ENCODE measurements at regions not wholly inside any gene's neighbourhood (a gene's known extent, or its start where the extent isn't known, plus 50 kb on each side); places are given as distances from the start of the nearest gene placed in this dataset.

DNA sequence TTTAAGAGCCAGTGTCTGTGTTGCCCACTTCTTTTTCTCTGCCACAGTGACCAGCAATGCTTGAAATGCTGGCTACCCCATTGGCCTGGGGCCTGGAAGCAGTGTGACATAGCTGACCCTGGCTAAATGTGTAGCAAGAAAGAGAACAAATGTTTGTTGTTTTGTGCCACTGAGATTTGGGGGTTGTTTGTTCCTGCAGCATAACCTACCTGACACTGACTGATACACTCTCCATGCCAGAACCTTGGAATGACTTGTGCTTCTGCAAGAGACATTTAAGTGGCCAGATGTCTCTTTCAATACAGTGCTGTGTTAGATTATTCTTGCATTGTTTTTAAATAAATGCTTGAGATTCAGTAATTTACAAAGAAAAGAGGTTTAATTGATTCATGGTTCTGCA, 411.5 kb downstream of the TYW1 start:
- DNase-seq: no peak
- Histone ChIP-seq H3K4me1 (ENCODE audit: control extremely low read depth in 1 of 4, control insufficient read depth in 4 of 4, insufficient read depth in 4 of 4, low read length in 3 of 4) (no peaks in the 10 kb centered on the region), H3K9me3 (ENCODE audit: control extremely low read depth in 1 of 5, control insufficient read depth in 4 of 5, insufficient read depth in 2 of 5, low read depth in 1 of 5, low read length in 4 of 5) (peaks cover 0 to 6% (median 0%) of the 10 kb centered on the region in 5 experiments), H3K36me3 (ENCODE audit: control insufficient read depth in 4 of 4, insufficient read depth in 4 of 4, low read length in 3 of 4) (no peaks in the 10 kb centered on the region), H3K4me3 (ENCODE audit: control insufficient read depth in 1 of 7, extremely low read depth in 1 of 7, insufficient read depth in 4 of 7, low read depth in 2 of 7, low read length in 6 of 7) (no peak overlapping the region), H3K27me3 (replicated peaks in 2 of 5; ENCODE audit: control insufficient read depth in 4 of 5, insufficient read depth in 5 of 5, low read length in 4 of 5) (no peaks in the 10 kb centered on the region), H3K27ac (ENCODE audit: insufficient read depth in 1 of 2, low read depth in 1 of 2, low read length in 2 of 2, poor library complexity in 1 of 2, severe bottlenecking in 2 of 2) (no peak overlapping the region)
- ChIA-PET POLR2A (interaction anchor here (0.6 kb wide), 1 partner anchor 29 kb away, joined by 3 read pairs; no protein-coding TSS in a partner anchor), CTCF (no interaction called here)

DNA sequence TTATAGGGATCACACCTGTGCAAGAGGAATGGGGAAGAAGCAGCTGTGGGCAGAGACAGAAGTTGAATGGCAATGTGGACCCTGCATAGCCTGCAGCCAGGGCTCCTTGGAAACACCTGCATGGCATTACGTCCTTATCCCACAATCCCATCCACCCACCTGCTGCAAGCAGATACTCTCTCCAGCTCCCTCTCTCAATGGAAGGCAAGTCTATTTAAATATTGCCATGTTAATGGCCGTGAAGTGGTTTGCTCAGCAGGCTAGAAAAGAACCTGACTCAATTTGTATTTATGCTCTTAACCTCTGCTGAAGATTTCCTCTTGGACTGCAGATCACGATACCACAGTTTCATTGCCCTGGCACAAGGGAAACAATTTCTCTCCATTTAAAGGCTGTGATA, 417.0 kb downstream of the TYW1 start:
- peaks cover 0 to 13% (median 0%) of the 10 kb centered on the region in 5 experiments for H3K9me3 ChIP-seq (ENCODE audit: control extremely low read depth in 1 of 5, control insufficient read depth in 4 of 5, insufficient read depth in 2 of 5, low read depth in 1 of 5, low read length in 4 of 5)
- CTCF ChIA-PET: no interaction called here
- no peak overlapping the region for H3K4me3 ChIP-seq (ENCODE audit: control insufficient read depth in 1 of 7, extremely low read depth in 1 of 7, insufficient read depth in 4 of 7, low read depth in 2 of 7, low read length in 6 of 7)
- 75% methylated on average over 2 of the region's 3 CpGs for WGBS (ENCODE audit: insufficient coverage)
- POLR2A ChIA-PET: no interaction called here
- H3K27ac ChIP-seq (ENCODE audit: insufficient read depth in 1 of 2, low read depth in 1 of 2, low read length in 2 of 2, poor library complexity in 1 of 2, severe bottlenecking in 2 of 2): no peak overlapping the region
- H3K27me3 ChIP-seq (replicated peaks in 2 of 5; ENCODE audit: control insufficient read depth in 4 of 5, insufficient read depth in 5 of 5, low read length in 4 of 5): peaks cover 0 to 2% (median 0%) of the 10 kb centered on the region in 5 experiments
- no peak for DNase-seq
- no peaks in the 10 kb centered on the region for H3K4me1 ChIP-seq (ENCODE audit: control extremely low read depth in 1 of 4, control insufficient read depth in 4 of 4, insufficient read depth in 4 of 4, low read length in 3 of 4)
- H3K36me3 ChIP-seq (ENCODE audit: control insufficient read depth in 4 of 4, insufficient read depth in 4 of 4, low read length in 3 of 4): no peaks in the 10 kb centered on the region

DNA sequence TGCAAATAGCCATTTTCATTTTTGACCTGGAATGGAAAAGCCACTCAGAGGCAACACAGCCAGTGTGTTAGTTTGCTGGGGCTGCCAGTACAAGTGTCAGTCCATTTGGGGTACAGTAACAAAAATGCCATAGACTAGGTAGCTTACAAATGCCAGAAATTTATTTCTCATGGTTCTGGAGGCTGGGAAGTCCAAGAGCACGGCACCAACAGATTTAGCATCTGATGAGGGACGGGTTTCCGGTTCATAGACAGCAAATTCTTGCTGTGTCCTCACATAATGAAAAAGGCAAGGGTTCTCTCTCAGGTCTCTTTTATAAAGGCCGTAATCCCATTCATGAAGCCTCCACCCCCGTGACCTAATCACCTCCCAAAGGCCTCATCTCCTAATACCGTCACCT, 418.2 kb downstream of the TYW1 start:
- CTCF ChIA-PET: no interaction called here
- Histone ChIP-seq H3K27me3 (replicated peaks in 2 of 5; ENCODE audit: control insufficient read depth in 4 of 5, insufficient read depth in 5 of 5, low read length in 4 of 5) (peaks cover 0 to 2% (median 0%) of the 10 kb centered on the region in 5 experiments), H3K4me3 (ENCODE audit: control insufficient read depth in 1 of 7, extremely low read depth in 1 of 7, insufficient read depth in 4 of 7, low read depth in 2 of 7, low read length in 6 of 7) (no peak overlapping the region), H3K27ac (ENCODE audit: insufficient read depth in 1 of 2, low read depth in 1 of 2, low read length in 2 of 2, poor library complexity in 1 of 2, severe bottlenecking in 2 of 2) (no peak overlapping the region), H3K9me3 (ENCODE audit: control extremely low read depth in 1 of 5, control insufficient read depth in 4 of 5, insufficient read depth in 2 of 5, low read depth in 1 of 5, low read length in 4 of 5) (peaks cover 0 to 13% (median 0%) of the 10 kb centered on the region in 5 experiments), H3K36me3 (ENCODE audit: control insufficient read depth in 4 of 4, insufficient read depth in 4 of 4, low read length in 3 of 4) (no peaks in the 10 kb centered on the region), H3K4me1 (ENCODE audit: control extremely low read depth in 1 of 4, control insufficient read depth in 4 of 4, insufficient read depth in 4 of 4, low read length in 3 of 4) (no peaks in the 10 kb centered on the region)
- POLR2A ChIA-PET: no interaction called here
- no peak for DNase-seq
- WGBS (ENCODE audit: insufficient coverage): 100% methylated on average over 6 of the region's 6 CpGs

DNA sequence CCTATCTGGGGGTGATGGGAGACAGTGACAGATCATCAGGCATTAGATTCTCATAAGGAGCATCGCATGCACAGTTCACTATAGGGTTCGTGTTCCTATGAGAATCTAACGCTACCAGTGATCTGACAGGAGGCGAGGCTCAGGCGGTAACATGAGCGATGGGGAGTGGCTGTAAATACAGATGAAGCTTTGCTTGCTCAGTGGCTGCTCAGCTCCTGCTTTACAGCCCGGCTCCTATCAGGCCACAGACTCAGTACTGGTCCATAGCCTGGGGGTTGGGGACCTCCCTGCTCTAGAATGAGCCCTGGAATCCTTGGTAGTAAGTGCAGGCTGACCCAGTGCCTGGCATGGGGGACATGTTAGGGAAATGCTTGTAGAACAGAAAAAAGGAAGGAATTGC, 426.0 kb downstream of the TYW1 start:
- POLR2A ChIA-PET: no interaction called here
- WGBS (ENCODE audit: insufficient coverage): 100% methylated on average over 6 of the region's 7 CpGs

GRCh38 chr7:67423065-67423464, 426.4 kb downstream of the TYW1 start:
- Histone ChIP-seq H3K27ac (ENCODE audit: insufficient read depth in 1 of 2, low read depth in 1 of 2, low read length in 2 of 2, poor library complexity in 1 of 2, severe bottlenecking in 2 of 2) (no peak overlapping the region), H3K27me3 (replicated peaks in 2 of 5; ENCODE audit: control insufficient read depth in 4 of 5, insufficient read depth in 5 of 5, low read length in 4 of 5) (peaks cover 0 to 2% (median 0%) of the 10 kb centered on the region in 5 experiments), H3K4me1 (ENCODE audit: control extremely low read depth in 1 of 4, control insufficient read depth in 4 of 4, insufficient read depth in 4 of 4, low read length in 3 of 4) (no peaks in the 10 kb centered on the region), H3K4me3 (ENCODE audit: control insufficient read depth in 1 of 7, extremely low read depth in 1 of 7, insufficient read depth in 4 of 7, low read depth in 2 of 7, low read length in 6 of 7) (no peak overlapping the region), H3K36me3 (ENCODE audit: control insufficient read depth in 4 of 4, insufficient read depth in 4 of 4, low read length in 3 of 4) (no peaks in the 10 kb centered on the region), H3K9me3 (ENCODE audit: control extremely low read depth in 1 of 5, control insufficient read depth in 4 of 5, insufficient read depth in 2 of 5, low read depth in 1 of 5, low read length in 4 of 5) (no peaks in the 10 kb centered on the region)
- ChIA-PET POLR2A (no interaction called here), CTCF (no interaction called here)
- 91% methylated on average over 7 of the region's 9 CpGs for WGBS (ENCODE audit: insufficient coverage)
- no peak for DNase-seq

More for the DNA sequence above, 426.0 kb downstream of the TYW1 start:
- no peak overlapping the region for H3K27ac ChIP-seq (ENCODE audit: insufficient read depth in 1 of 2, low read depth in 1 of 2, low read length in 2 of 2, poor library complexity in 1 of 2, severe bottlenecking in 2 of 2)
- CTCF ChIA-PET: no interaction called here
- peaks cover 0 to 2% (median 0%) of the 10 kb centered on the region in 5 experiments for H3K27me3 ChIP-seq (replicated peaks in 2 of 5; ENCODE audit: control insufficient read depth in 4 of 5, insufficient read depth in 5 of 5, low read length in 4 of 5)
- no peaks in the 10 kb centered on the region for H3K9me3 ChIP-seq (ENCODE audit: control extremely low read depth in 1 of 5, control insufficient read depth in 4 of 5, insufficient read depth in 2 of 5, low read depth in 1 of 5, low read length in 4 of 5)
- H3K36me3 ChIP-seq (ENCODE audit: control insufficient read depth in 4 of 4, insufficient read depth in 4 of 4, low read length in 3 of 4): no peaks in the 10 kb centered on the region
- H3K4me3 ChIP-seq (ENCODE audit: control insufficient read depth in 1 of 7, extremely low read depth in 1 of 7, insufficient read depth in 4 of 7, low read depth in 2 of 7, low read length in 6 of 7): no peak overlapping the region
- no peak for DNase-seq
- H3K4me1 ChIP-seq (ENCODE audit: control extremely low read depth in 1 of 4, control insufficient read depth in 4 of 4, insufficient read depth in 4 of 4, low read length in 3 of 4): no peaks in the 10 kb centered on the region

DNA sequence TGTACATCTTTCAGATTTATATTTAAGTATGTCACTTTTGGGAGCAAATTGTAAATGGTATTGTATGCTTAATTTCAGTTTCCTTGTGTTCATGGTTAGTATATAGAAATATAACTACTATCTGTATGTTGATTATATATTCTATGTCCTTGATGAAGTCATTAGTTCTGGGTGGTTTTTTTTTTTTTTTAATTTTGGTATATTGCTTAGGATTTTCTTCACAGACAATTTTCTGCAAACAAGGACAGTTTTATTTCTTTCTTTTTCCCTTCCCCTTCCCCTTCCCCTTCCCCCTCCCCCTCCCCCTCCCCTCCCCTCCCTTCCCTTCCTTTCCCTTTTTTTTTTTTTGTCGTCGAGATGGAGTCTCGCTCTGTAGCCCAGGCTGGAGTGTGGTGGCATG, 430.0 kb downstream of the TYW1 start:
- Histone ChIP-seq H3K4me1 (ENCODE audit: control extremely low read depth in 1 of 4, control insufficient read depth in 4 of 4, insufficient read depth in 4 of 4, low read length in 3 of 4) (no peaks in the 10 kb centered on the region), H3K27ac (ENCODE audit: insufficient read depth in 1 of 2, low read depth in 1 of 2, low read length in 2 of 2, poor library complexity in 1 of 2, severe bottlenecking in 2 of 2) (no peak overlapping the region), H3K36me3 (ENCODE audit: control insufficient read depth in 4 of 4, insufficient read depth in 4 of 4, low read length in 3 of 4) (no peaks in the 10 kb centered on the region), H3K9me3 (ENCODE audit: control extremely low read depth in 1 of 5, control insufficient read depth in 4 of 5, insufficient read depth in 2 of 5, low read depth in 1 of 5, low read length in 4 of 5) (peaks cover 0 to 4% (median 0%) of the 10 kb centered on the region in 5 experiments), H3K4me3 (ENCODE audit: control insufficient read depth in 1 of 7, extremely low read depth in 1 of 7, insufficient read depth in 4 of 7, low read depth in 2 of 7, low read length in 6 of 7) (no peak overlapping the region), H3K27me3 (replicated peaks in 2 of 5; ENCODE audit: control insufficient read depth in 4 of 5, insufficient read depth in 5 of 5, low read length in 4 of 5) (peaks cover 0 to 2% (median 0%) of the 10 kb centered on the region in 5 experiments)
- ChIA-PET POLR2A (no interaction called here), CTCF (no interaction called here)
- WGBS (ENCODE audit: insufficient coverage): no CpG with 5 or more reads among the region's 3 CpGs
- DNase-seq: no peak

GRCh38 chr7:67429735-67430134, 433.1 kb downstream of the TYW1 start:
- Histone ChIP-seq H3K27ac (ENCODE audit: insufficient read depth in 1 of 2, low read depth in 1 of 2, low read length in 2 of 2, poor library complexity in 1 of 2, severe bottlenecking in 2 of 2) (no peak overlapping the region), H3K27me3 (replicated peaks in 2 of 5; ENCODE audit: control insufficient read depth in 4 of 5, insufficient read depth in 5 of 5, low read length in 4 of 5) (peaks cover 0 to 2% (median 0%) of the 10 kb centered on the region in 5 experiments), H3K4me1 (ENCODE audit: control extremely low read depth in 1 of 4, control insufficient read depth in 4 of 4, insufficient read depth in 4 of 4, low read length in 3 of 4) (no peaks in the 10 kb centered on the region), H3K9me3 (ENCODE audit: control extremely low read depth in 1 of 5, control insufficient read depth in 4 of 5, insufficient read depth in 2 of 5, low read depth in 1 of 5, low read length in 4 of 5) (peaks cover 0 to 10% (median 6%) of the 10 kb centered on the region in 5 experiments), H3K4me3 (ENCODE audit: control insufficient read depth in 1 of 7, extremely low read depth in 1 of 7, insufficient read depth in 4 of 7, low read depth in 2 of 7, low read length in 6 of 7) (no peak overlapping the region), H3K36me3 (ENCODE audit: control insufficient read depth in 4 of 4, insufficient read depth in 4 of 4, low read length in 3 of 4) (no peaks in the 10 kb centered on the region)
- ChIA-PET POLR2A (no interaction called here), CTCF (no interaction called here)
- DNase-seq: no peak
- 100% methylated on average over 4 of the region's 4 CpGs for WGBS (ENCODE audit: insufficient coverage)
